HEK293T (cell line): ENCODE measurements at regions not wholly inside any gene's neighbourhood (a gene's known extent, or its start where the extent isn't known, plus 50 kb on each side); places are given as distances from the start of the nearest gene placed in this dataset.

ENCODE experiments used
- ARNT ChIP-seq: fragments of 450-650 bp; IDR thresholded peaks from 2 replicates; pipeline ENCODE4 v1.6.1; 2017; ENCODE audit warnings: mild to moderate bottlenecking
- BHLHE40 ChIP-seq: fragments of 450-650 bp; IDR thresholded peaks from 2 replicates; pipeline ENCODE4 v1.6.1; 2016; ENCODE audit warnings: mild to moderate bottlenecking, moderate library complexity, borderline replicate concordance
- FOXA1 ChIP-seq: fragments of 450-650 bp; IDR thresholded peaks from 2 replicates; pipeline ENCODE4 v1.6.1; 2016; ENCODE audit warnings: mild to moderate bottlenecking
- FOXK2 ChIP-seq: fragments of 450-650 bp; IDR thresholded peaks from 2 replicates; pipeline ENCODE4 v1.6.1; 2016; ENCODE audit warnings: mild to moderate bottlenecking
- FOXM1 ChIP-seq: fragments of 450-650 bp; IDR thresholded peaks from 2 replicates; pipeline ENCODE4 v1.6.1; 2017; ENCODE audit warnings: mild to moderate bottlenecking, borderline replicate concordance
- LEF1 ChIP-seq: fragments of 450-650 bp; IDR thresholded peaks from 2 replicates; pipeline ENCODE4 v1.6.1; 2017; ENCODE audit warnings: mild to moderate bottlenecking, borderline replicate concordance
- SP1 ChIP-seq: fragments of 450-650 bp; IDR thresholded peaks from 2 replicates; pipeline ENCODE4 v1.6.1; 2017
- SUZ12 ChIP-seq: fragments of 450-650 bp; IDR thresholded peaks from 2 replicates; pipeline ENCODE4 v1.6.1; 2016; ENCODE audit warnings: mild to moderate bottlenecking

DNA sequence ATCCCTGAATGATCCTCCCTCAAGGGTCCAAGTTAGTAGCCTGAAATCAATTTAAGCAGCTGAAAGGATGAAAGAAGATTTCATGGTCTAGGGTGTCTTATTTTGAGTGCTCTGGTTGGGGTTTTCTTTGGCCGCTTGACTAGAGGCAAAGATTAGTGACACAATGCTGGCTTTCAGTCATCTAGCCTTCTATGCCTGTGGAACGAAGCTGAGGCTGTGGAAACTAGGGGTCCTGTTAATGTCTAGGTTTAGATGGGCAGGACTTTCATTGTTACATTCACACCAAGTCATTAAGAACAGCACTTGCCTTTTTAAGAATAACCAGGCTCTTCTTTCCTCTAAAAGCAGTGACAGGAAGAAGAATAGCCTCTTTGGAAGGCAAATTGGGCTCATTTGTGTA, 253.8 kb upstream of the E2F7 start:
- TF ChIP-seq LEF1 (no peak), FOXA1 (no peak), SP1 (no peak), ARNT (no peak), BHLHE40 (no peak), SUZ12 (no peak), FOXK2 (no peak), FOXM1 (no peak)
